B cell (primary cell): ENCODE measurements at regions not wholly inside any gene's neighbourhood (a gene's known extent, or its start where the extent isn't known, plus 50 kb on each side); places are given as distances from the start of the nearest gene placed in this dataset.

Experiments used
- ATAC-seq: fragments of 200-7000 bp; cut with Tn5 transposase; one replicate; pipeline ENCODE4 v1.10.0; 2021; ENCODE audit warnings: low read depth, mild to moderate bottlenecking, moderate number of reproducible peaks, moderate library complexity
- CTCF ChIA-PET: fragments of 350-600 bp; sonication (Branson Sonifier 250); formaldehyde crosslinking; loops from one replicate; lab custom pipeline; 2021; ENCODE audit warnings: antibody characterized with exemption, inconsistent platforms; lab: Charles Lee
- POLR2A ChIA-PET: fragments of 350-600 bp; sonication (Branson Sonifier 250); formaldehyde crosslinking; loops from one replicate; lab custom pipeline; 2021; ENCODE audit warnings: antibody characterized with exemption; lab: Charles Lee
- DNase-seq: peaks from one replicate; pipeline ENCODE4 v3.0.0; 2013
- H2AFZ ChIP-seq: 2 replicates; pipeline ENCODE4 v1.6.1; 2012; ENCODE audit warnings: mild to moderate bottlenecking, low read depth, low read length; ENCODE audit not compliant: insufficient read depth, poor library complexity, severe bottlenecking
- H3K27ac ChIP-seq, 2 donors: 1 replicate in 1 of 2; 2 replicates in 1 of 2; pipeline ENCODE4 v1.5.1; 2012 to 2013; ENCODE audit warnings: low read length in 2 of 2, mild to moderate bottlenecking in 2 of 2, moderate library complexity in 1 of 2
- H3K27me3 ChIP-seq, 4 experiments: fragments of 200-600 bp in 1 of 4; sonication (generic) in 1 of 4; replicated peaks in 1 of 4; 1 replicate in 2 of 4; 2 replicates in 2 of 4; pipeline versions ENCODE4 v1.6.1 to v1.7.0; 2013 to 2016; ENCODE audit warnings: low read length in 3 of 4, mild to moderate bottlenecking in 2 of 4, mixed read lengths in 1 of 4, moderate library complexity in 1 of 4; ENCODE audit not compliant: insufficient read depth in 4 of 4, control insufficient read depth in 3 of 4; ENCODE audit errors: control extremely low read depth in 1 of 4
- H3K36me3 ChIP-seq, 2 experiments: replicated peaks in 1 of 2; 1 replicate in 1 of 2; 2 replicates in 1 of 2; pipeline versions ENCODE4 v1.6.1 to v1.7.1; 2013; ENCODE audit warnings: low read length in 1 of 2; ENCODE audit not compliant: insufficient read depth in 2 of 2, control insufficient read depth in 1 of 2; ENCODE audit errors: control extremely low read depth in 1 of 2, extremely low read depth in 1 of 2
- H3K4me1 ChIP-seq, 2 donors: fragments of 200-600 bp in 1 of 2; sonication (generic) in 1 of 2; 1 replicate in 1 of 2; 2 replicates in 1 of 2; pipeline versions ENCODE4 v1.5.1 to v1.6.1; 2013 to 2017; ENCODE audit warnings: low read length in 2 of 2; ENCODE audit not compliant: control insufficient read depth in 2 of 2, insufficient read depth in 2 of 2
- H3K4me2 ChIP-seq: replicated peaks from 2 replicates; pipeline ENCODE3; 2012; ENCODE audit warnings: mild to moderate bottlenecking, low read depth, low read length; ENCODE audit not compliant: poor library complexity, severe bottlenecking
- H3K4me3 ChIP-seq, 5 experiments: fragments of 200-600 bp in 1 of 5; sonication (generic) in 1 of 5; 1 replicate in 3 of 5; 2 replicates in 2 of 5; pipeline versions ENCODE4 v1.5.1 to v1.7.0; 2011 to 2016; ENCODE audit warnings: low read length in 4 of 5, mild to moderate bottlenecking in 4 of 5, low read depth in 2 of 5, control low read depth in 1 of 5, moderate library complexity in 1 of 5; ENCODE audit not compliant: insufficient read depth in 1 of 5; ENCODE audit errors: control extremely low read depth in 1 of 5, extremely low read depth in 1 of 5
- H3K79me2 ChIP-seq: fragments of 200-600 bp; sonication (generic); one replicate; pipeline ENCODE4 v1.6.0; 2016; ENCODE audit warnings: low read length; ENCODE audit not compliant: control insufficient read depth, insufficient read depth
- H3K9ac ChIP-seq: fragments of 200-600 bp; sonication (generic); 2 replicates; pipeline ENCODE4 v1.6.1; 2017; ENCODE audit warnings: mild to moderate bottlenecking, low read length, moderate library complexity
- H3K9me3 ChIP-seq, 3 donors: one replicate each; pipeline versions ENCODE4 v1.6.1 to v1.7.1; 2013; ENCODE audit warnings: low read length in 2 of 3; ENCODE audit not compliant: control insufficient read depth in 2 of 3, insufficient read depth in 1 of 3; ENCODE audit errors: control extremely low read depth in 1 of 3
- H4K20me1 ChIP-seq: 2 replicates; pipeline ENCODE4 v1.6.0; 2012; ENCODE audit warnings: mild to moderate bottlenecking, low read length; ENCODE audit not compliant: insufficient read depth, control insufficient read depth, poor library complexity, severe bottlenecking
- H3K27ac Mint-ChIP-seq: one replicate; pipeline ENCODE4 v1.8.0; 2021; ENCODE audit warnings: mixed read lengths
- H3K27me3 Mint-ChIP-seq: one replicate; pipeline ENCODE4 v1.8.0; 2021; ENCODE audit warnings: mixed read lengths
- H3K4me1 Mint-ChIP-seq: one replicate; pipeline ENCODE4 v1.8.0; 2021; ENCODE audit warnings: mixed read lengths
- H3K4me3 Mint-ChIP-seq: one replicate; pipeline ENCODE4 v1.8.0; 2021; ENCODE audit warnings: mixed read lengths
- H3K9me3 Mint-ChIP-seq: one replicate; pipeline ENCODE4 v1.8.0; 2022; ENCODE audit warnings: mixed read lengths; ENCODE audit not compliant: insufficient read depth
- CTCF ChIP-seq: fragments of 200-600 bp; IDR thresholded peaks from one replicate; pipeline ENCODE4 v1.8.0; 2022; ENCODE audit warnings: antibody characterized with exemption, mild to moderate bottlenecking
- EZH2 ChIP-seq: IDR thresholded peaks from 2 replicates; pipeline ENCODE4 v1.6.1; 2012; ENCODE audit warnings: borderline replicate concordance, low read depth, mild to moderate bottlenecking, moderate library complexity, low read length; ENCODE audit not compliant: insufficient read depth, poor library complexity, severe bottlenecking
- WGBS: methylation state at CpG from one replicate; pipeline ENCODE4 v1.1.5; 2013; ENCODE audit warnings: missing lambda C conversion rate; ENCODE audit not compliant: insufficient coverage; 5-methylcytosine and 5-hydroxymethylcytosine counted together
- intact Hi-C: fragments of 100-400 bp; cut with micrococcal nuclease; formaldehyde crosslinking; loops from one replicate; pipeline ENCODE4 v1.10.0; 2022

GRCh38 chr14:44777584-44777983 is 184.2 kb downstream of the KLHL28 start:
- Mint-ChIP-seq H3K27ac (no peak overlapping the region), H3K9me3 (no peaks in the 10 kb centered on the region), H3K4me1 (no peaks in the 10 kb centered on the region), H3K27me3 (no peaks in the 10 kb centered on the region), H3K4me3 (no peak overlapping the region)
- DNase-seq, result no peak
- Histone ChIP-seq H3K4me2 (no peak overlapping the region), H4K20me1 (no peaks in the 10 kb centered on the region), H3K9ac (no peak overlapping the region), H3K9me3 (no peaks in the 10 kb centered on the region), H3K36me3 (no peaks in the 10 kb centered on the region), H3K27me3 (peaks cover 0 to 3% (median 0%) of the 10 kb centered on the region in 4 experiments), H3K79me2 (no peaks in the 10 kb centered on the region), H3K4me1 (no peaks in the 10 kb centered on the region), H3K27ac (no peak overlapping the region), H3K4me3 (no peak overlapping the region), H2AFZ (peak overlapping the region; percentile 10)
- TF ChIP-seq CTCF (no peak), EZH2 (no peak)
- ChIA-PET CTCF (no interaction called here), POLR2A (no interaction called here)
- WGBS, result 84% methylated on average over 4 of the region's 5 CpGs
- intact Hi-C loops, result no loop called here
- no peak for ATAC-seq

GRCh38 chr14:44775248-44775647 is 186.5 kb downstream of the KLHL28 start:
- no peak overlapping the region for H3K4me2 ChIP-seq
- DNase-seq (no peak), ATAC-seq (no peak)
- no peak overlapping the region for H3K27ac ChIP-seq
- H3K4me1 ChIP-seq, result no peaks in the 10 kb centered on the region
- Mint-ChIP-seq H3K9me3 (no peaks in the 10 kb centered on the region), H3K4me1 (no peaks in the 10 kb centered on the region), H3K27me3 (no peaks in the 10 kb centered on the region), H3K27ac (no peak overlapping the region), H3K4me3 (no peak overlapping the region)
- intact Hi-C loops, result no loop called here
- no peak overlapping the region for H3K4me3 ChIP-seq
- H3K36me3 ChIP-seq, result no peaks in the 10 kb centered on the region
- H3K9me3 ChIP-seq, result no peaks in the 10 kb centered on the region
- no peak overlapping the region for H3K9ac ChIP-seq
- no peaks in the 10 kb centered on the region for H4K20me1 ChIP-seq
- ChIA-PET CTCF (no interaction called here), POLR2A (no interaction called here)
- WGBS, result 90% methylated on average over 2 of the region's 3 CpGs
- no peak for TF ChIP-seq EZH2
- TF ChIP-seq CTCF, result no peak
- no peaks in the 10 kb centered on the region for H3K79me2 ChIP-seq
- no peaks in the 10 kb centered on the region for H3K27me3 ChIP-seq
- H2AFZ ChIP-seq, result no peak overlapping the region
